Umbilical cord (tissue), 1 donor: ENCODE measurements at regions not wholly inside any gene's neighbourhood (a gene's known extent, or its start where the extent isn't known, plus 50 kb on each side); places are given as distances from the start of the nearest gene placed in this dataset.
"Not testable (repeated sequence)": the region's sequence is repeated elsewhere in the genome, so short reads cannot be mapped to it uniquely, and the experiment has no call there.

Experiments used
- DNase-seq: peaks from one replicate; pipeline ENCODE4 v3.0.0-alpha.2; 2015; ENCODE audit warnings: low spot score

DNA sequence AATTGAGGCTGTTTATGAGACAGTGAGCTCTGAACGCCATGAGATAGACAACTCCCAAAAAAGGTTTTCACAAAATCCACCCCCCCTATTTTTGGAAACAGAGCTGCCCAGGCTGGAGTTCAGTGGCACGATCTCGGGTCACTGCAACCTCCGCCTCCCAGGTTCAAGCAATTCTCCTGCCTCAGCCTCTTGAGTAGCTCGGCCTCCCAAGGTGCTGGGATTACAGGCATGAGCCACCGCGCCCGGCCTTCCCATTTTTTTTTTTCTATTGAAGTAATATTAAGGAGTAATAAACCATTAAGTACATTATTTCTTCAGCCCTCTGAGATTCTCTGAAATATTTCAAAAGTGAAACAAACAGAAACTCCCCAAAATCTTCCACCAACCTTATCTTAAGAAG, 252.8 kb upstream of the NETO1 start:
- no peak for DNase-seq

DNA sequence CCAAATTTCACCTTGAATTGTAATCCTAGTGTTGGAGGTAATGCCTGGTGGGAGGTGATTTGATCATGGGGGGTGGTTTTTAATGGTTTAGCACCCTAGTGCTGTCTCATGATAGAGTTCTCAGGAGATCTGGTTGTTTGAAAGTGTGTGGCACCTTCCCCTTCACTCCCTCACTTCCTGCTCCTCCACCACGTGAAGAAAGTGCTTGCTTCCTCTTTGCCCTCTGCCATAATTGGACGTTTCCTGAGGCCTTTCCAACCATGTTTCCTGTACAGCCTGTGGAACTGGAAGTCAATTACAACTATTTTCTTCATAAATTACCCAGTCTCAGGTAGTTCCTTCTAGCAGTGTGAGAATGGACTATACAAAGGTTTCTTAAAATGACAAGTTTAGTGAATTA, 251.8 kb upstream of the NETO1 start:
- DNase-seq, result no peak

DNA sequence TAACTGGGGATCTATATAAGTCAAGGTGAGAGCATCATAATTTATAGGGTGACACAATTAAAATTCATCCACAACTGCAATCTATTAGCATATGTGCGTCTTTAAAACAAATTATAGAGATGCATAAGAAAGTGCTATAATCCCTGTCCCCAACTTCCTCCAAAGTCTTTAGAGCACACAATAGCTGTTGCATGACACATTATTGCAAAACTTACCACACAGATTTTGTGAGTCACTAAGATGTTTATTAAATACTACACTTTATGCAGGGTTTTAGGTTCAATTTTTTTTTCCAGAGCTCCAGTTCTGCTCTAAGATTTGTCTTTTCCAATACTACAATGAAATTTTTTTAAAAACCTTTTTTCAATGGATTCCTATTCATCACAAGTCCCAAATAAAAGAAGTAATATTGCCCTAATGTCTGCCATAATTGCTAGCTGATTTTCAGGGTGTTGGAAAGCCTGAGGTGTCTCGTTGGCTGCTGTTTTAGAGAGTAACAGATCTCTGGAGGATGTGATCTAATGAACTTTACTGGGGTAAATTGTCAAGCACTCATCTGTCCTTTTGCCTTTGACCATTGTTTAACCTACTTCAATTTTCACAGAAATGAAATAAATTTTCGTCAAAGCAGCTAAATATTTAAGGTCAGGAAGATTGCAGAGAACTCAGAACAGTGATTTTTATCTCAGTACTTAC, 250.5 kb upstream of the NETO1 start:
- DNase-seq, result no peak

DNA sequence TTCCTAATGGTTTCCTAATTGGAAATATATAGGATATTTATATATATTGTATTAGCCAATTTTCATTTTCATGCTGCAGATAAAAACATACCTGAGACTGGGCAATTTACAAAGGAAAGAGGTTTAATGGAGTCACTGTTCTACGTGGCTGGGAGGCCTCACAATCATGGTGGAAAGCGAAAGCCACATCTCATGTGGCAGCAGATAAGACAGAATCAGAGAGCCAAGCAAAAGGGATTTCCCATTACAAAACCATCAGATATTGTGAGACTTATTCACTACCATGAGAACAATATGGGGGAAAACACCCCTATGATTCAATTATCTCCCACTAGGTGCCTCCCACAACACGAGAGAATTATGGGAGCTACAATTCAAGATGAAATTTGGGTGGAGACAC, 242.5 kb upstream of the NETO1 start:
- DNase-seq, result no peak

DNA sequence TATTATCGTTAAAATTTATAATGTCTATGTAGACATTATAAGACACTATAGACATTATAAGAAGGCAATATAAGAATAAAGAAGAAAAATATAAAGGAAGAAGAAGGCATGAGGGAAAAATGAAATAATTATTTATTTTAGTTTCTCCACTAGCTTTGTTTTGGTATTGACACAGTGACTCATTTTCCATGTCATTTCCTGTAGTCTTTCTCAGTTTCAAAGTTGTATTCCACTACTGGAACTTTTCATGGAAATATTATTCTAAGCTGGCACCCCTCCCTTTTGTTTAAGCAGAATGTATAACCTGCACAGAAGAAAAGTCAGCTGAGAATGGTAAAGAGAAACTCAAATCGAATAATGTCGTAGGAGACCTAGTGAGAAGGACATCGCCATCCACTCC, 234.2 kb upstream of the NETO1 start:
- no peak for DNase-seq

DNA sequence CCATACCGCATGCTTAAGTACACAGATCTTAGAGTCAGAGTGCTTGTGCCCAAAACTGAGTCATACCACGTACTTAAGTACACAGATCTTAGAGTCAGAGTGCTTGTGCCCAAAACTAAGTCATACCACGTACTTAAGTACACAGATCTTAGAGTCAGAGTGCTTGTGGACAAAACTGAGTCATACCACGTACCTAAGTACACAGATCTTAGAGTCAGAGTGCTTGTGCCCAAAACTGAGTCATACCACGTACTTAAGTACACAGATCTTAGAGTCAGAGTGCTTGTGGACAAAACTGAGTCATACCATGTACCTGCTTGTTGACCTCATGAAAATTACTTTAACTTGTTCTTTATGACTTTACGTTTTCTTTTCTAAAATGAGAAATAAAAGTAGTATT, 233.7 kb upstream of the NETO1 start:
- not testable (repeated sequence) for DNase-seq

DNA sequence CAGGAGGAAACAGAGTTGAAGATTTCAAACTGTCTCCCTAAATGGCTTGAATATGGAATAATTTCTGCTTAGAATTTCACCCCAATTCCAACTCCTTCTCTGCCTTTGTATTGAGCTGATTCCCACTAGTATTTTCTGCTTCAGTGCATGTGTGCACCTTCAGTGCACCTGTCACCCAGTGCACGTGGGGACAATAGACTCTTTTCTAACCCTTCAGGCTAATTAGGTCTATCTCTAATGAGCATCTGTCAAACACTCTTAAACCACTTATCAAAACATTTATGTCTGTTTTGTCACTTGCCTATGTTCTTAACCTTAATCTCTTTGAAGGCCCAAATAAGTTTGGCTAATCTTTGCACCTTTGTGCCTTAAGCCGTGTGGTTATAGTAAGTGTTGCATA, 232.0 kb upstream of the NETO1 start:
- no peak for DNase-seq

DNA sequence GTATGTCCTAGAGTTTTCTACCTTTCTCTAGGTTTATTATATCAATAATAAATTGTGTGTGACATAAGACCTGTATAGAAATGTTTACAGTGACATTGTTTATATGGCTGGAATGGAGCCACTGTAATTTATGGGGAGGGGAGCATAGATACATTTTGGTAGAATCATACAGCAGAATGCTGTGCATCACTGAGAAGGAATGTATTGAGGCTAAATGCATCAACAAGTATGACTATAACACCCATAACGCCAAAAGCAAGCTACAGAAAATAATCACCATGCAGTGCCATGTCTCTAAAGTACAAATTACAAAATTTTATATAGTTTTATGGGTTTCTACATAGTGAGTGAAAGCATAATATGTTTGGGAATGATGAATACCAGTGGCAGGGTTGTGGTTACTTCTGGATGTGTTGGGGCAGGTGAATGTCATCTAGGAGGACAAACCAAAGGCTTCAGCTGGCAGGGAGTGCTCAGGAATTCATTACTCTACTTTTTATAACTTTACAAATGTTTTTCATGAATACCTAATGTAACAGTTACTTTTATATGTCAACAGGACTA, 226.0 kb upstream of the NETO1 start:
- no peak for DNase-seq

DNA sequence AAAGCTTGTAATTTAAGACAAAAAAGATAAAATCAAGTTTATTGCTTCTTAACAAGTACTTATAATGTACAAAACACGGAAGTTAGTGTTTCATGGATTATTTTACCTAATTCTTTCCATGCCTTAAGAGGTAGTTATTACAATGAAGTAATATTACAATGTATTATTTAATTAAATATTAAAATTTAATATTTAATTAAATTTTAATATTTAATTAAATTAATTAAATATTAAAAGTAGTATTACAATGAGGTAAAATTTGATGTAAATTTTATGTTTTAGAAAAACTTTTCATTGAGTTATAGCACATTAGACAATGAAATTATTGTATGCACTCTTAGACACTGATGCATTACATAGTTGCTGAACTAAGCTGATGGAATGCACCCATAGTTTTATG, 220.7 kb upstream of the NETO1 start:
- no peak for DNase-seq

DNA sequence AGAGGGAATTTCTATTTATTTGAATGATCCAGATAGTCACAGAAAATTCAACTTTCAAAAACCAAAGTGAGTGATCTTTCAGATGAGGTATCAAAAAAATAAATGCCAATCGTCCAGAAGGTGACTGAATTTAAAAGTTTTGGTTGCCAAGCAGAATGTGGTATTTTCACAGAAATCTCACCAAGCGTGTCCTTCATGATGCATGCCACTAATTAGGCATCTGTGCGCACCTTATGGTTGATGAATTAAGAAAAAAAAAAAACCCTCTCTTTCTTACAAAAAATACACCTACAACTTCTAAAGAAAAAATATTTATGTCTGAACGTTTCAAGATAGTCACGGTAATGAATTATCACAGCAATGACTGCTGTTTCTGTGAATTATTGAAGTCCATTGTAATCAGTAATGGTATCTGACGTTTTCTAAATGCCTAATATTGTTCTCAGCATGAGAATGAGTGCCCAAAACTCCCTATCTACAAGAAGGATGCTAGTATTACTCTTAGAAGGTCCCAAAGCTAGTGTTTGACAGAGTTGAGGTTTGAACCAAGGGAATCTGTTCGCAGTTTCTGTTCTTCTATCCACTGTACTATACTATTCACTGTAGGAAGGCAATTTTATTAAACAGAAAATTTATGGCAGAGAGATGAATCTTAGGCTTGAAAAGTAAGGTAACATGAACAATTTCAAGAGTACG, 219.6 kb upstream of the NETO1 start:
- DNase-seq, result no peak

DNA sequence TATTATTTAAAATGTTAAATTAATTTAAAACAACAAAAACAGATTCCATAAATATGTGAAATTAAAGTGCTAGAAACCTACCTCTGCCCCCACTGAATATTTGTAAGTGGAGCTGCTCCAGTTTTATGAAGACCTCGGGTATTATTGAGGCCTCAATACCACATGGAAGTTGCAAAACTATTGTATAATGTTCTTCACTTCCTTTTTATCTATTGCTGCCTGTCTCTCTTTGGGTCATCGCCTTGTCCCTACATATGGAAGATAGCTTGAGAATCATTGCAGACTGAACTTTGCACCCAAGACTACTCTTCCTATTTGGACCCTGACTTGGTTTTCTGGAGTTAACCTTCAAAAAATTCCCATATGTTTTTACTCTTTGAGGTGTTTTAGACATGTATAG, 212.1 kb upstream of the NETO1 start:
- DNase-seq, result no peak

DNA sequence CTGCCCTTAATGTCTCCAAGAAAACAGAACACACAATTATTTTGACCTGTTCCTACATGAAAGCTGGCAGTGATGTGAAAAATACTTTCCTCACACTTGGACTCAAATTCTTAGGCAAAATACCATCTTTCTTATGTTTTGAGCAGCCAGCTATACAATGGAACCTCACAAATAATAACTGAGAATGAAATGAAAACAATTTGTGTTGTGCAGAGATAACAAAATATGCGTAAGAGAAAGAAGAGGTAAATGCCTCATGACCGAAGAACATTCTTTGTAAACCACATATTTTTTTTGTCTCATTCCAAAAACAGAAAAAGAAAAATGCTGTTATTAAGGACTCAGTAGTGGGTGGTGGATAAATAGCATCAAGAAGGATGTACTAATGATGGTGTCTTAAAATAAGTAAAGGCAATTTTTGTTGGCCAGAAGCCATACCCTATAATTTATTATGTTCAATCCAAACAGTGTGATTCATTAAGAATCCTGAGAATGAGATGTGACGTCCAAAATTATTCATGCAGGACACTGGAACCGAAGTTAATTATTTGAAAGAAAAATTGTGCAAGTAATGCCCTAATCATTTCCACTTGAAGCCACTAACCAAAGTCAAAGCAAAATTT, 193.0 kb upstream of the NETO1 start:
- no peak for DNase-seq

DNA sequence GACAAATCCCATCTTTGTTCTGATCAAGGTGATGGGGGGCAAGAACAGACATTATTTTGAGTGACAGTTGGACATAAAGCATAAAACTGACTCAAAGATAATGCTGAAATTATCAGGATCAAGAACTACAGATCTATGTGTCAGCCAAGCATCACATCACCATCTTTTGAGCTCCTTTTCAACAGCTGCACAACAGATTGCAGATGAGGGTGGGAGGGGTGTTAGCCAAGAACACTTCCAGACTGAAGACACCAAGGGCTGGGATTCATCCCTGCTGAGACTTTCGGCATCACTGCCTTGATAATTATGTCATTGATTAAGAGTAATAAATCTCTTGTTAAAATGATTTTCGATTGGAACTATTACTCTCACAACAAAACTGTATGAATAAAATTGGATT, 191.5 kb upstream of the NETO1 start:
- DNase-seq, result no peak

DNA sequence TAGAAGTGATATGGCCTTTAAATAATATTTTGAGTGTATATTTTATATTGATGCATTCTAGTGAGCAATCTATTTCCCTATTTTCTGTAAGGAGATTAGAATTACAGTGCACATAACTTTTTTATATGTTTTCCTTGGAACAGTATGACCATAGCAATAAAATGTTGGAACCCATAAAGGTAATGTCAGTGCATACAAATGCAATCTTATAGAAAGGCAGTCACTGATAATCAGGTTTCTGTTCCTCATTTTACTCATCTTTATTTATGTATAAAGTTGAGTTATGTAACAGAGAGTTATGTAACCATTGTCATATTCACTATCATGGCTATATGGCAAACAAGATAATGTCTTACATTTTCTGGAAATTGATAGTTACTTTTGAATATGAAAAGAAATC, 179.9 kb upstream of the NETO1 start:
- no peak for DNase-seq

DNA sequence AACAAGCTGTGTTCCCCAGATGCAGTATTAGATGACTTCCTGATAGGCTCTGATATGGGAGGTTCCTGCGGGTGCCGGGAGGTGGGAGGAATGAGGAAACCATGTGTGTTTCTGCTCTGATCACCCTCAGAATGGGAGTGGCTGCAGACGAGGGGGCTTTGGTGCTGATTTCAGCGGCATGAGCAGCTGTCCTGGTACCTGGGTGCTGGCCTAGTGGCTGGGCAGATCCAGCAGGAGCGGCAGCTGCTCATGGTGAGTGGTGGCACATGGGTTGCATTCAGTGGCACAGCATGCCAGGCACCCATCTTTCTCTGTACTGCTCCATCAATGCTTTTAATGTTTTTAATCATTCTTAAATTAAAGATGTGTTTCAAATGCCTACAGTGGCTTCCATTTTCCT, 177.2 kb upstream of the NETO1 start:
- no peak for DNase-seq

DNA sequence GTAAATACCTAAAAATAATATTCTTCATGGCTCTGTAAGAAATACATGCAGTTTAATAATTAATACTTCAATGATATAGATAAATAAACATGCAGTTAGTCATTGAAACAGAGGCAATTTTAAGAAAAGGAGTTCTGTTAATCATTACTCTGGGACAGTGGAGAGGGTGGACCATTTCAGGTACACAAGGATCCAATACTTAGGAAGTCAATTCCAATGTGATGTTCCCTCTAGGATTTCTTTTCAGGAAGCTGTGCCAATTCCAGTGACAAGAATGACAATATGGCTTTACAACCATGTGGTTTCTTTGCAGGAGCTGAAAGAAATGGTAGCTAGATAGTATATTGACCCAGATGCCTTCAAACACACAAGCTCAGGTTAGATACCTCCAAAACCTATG, 175.8 kb upstream of the NETO1 start:
- no peak for DNase-seq

DNA sequence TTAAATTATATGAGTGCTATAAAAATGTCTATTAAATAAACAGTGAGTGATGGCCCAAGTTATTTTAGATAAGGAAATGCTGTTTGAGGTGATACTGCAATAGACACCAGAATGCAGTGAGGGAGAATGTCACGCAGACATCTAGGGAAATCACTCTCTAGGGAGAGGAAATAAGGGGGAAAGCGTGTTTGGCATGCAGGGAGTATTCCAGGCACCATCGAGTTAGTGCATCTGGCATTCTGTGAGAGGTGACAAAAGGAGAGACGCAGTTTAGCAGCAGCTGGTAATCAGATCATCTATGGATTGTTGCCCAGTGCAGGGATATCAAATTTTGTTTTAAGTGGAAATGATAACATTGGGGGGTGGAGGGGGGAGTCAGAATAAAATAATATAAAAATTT, 175.4 kb upstream of the NETO1 start:
- DNase-seq, result no peak

DNA sequence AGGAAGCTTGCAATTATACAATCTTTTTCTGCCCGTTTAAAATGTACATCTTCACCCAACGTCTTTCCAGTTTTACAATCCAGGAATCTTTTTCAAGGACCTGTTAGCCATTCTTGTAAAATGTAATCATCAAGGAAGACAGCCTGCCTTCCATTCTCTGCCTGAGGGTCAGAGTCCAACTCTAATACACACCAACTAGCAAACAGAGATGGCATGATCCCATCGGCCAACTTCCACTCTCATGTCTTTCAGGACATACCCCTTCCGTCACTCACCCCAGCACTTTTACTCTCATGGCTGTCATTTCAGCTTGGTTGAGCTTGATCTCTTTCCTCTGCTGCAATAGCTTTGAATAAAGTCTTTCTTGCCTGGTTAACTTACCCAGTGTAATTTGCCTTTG, 172.5 kb upstream of the NETO1 start:
- DNase-seq, result no peak

DNA sequence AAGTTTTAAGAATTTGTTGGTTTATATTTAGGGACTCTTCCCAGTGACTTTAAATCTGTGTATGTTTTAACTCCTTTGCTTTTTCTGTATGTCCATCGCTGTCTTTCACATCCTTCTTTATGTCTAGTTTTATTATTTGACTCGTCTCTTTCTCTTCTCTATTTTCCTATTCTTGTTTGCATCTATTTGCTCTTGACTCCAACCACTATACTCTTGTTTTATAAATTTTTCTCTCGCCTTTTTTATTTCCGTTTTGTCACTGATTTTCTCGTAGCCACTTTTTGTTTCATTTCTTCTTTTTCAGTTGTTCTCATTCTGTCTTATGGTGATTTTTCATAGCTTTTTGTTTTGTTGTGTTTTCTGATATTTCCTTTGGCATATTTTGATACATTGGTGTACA, 170.5 kb upstream of the NETO1 start:
- DNase-seq, result no peak

DNA sequence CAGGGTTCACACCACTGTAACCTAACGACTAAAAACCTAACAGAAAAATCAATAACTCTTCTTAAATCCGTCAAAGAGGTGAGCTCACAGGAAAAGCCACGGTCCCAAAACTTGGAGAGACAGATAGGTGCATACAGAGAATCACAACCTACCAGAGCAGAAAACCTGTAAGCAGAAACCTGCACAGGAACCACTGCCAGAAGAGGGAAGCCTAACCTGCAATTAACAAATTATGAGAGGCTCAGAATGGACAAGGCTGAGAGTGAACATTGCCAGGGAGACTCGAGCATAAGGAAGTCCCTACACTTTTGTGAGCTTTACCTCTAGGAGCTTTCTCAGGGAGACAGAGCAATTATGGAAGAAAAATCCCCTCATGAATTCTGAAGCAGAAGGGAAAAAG, 156.2 kb upstream of the NETO1 start:
- no peak for DNase-seq

DNA sequence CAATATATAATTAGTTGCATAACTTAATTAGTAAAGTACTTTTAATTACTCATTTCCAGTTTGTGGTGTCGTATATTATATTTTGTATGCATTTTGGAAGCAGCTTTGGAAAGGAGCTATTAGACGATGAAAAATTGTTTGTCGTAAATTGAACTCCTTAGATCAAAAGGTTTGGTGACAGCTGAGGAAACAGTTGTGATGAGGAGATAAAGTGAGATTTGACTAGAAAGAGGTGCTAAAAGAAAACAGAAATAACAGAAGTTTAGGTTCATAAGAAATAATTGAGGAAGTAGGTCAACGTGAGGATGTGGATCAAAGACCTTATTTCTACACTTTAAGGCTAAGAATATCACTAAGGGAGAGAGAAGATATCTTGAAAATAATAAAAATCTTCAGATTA, 141.9 kb upstream of the NETO1 start:
- DNase-seq, result no peak

DNA sequence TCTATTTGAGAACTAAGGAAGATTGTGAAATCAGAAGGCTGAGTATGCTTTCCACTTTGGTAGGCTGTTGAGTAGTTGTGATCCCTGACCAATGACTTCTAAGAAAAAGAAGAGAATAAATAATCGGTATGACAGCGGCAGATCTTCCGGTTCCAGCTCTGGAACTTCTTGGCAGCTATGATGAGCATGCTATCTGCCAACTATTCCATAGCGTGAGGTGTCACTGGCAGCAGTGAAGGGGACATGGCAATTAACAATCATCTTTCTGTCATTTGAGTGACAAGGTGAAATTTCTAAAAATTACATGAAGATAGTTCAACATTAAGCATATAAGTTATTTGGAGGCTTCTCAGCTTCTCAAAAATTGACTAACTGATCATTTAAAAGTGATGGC, 140.1 kb upstream of the NETO1 start:
- no peak for DNase-seq
